Brain microvascular endothelial cell (primary cell): ENCODE measurements at regions not wholly inside any gene's neighbourhood (a gene's known extent, or its start where the extent isn't known, plus 50 kb on each side); places are given as distances from the start of the nearest gene placed in this dataset.

Experiments
- DNase-seq: peaks from one replicate; pipeline ENCODE4 v3.0.0-alpha.2; 2020
- H3K27ac ChIP-seq: fragments of 250-450 bp; sonication (Bioruptor Pico); 2 replicates; pipeline ENCODE4 v1.5.1; 2020; ENCODE audit warnings: mild to moderate bottlenecking, moderate library complexity
- H3K27me3 ChIP-seq: fragments of 250-450 bp; sonication (Bioruptor Pico); replicated peaks from 2 replicates; pipeline ENCODE4 v1.5.1; 2020; ENCODE audit warnings: mild to moderate bottlenecking
- H3K36me3 ChIP-seq: fragments of 250-450 bp; sonication (Bioruptor Pico); replicated peaks from 2 replicates; pipeline ENCODE4 v1.5.1; 2020; ENCODE audit warnings: mild to moderate bottlenecking
- H3K4me3 ChIP-seq: 2 replicates; pipeline ENCODE4 v1.5.1; 2011; ENCODE audit warnings: low read depth, mild to moderate bottlenecking, control low read depth, low read length, moderate library complexity
- CTCF ChIP-seq: IDR thresholded peaks from 2 replicates; pipeline ENCODE4 v1.5.1; 2011; ENCODE audit warnings: low read depth, mild to moderate bottlenecking, moderate library complexity, low read length, control low read depth, inconsistent platforms; ENCODE audit errors: missing control alignments
- in situ Hi-C: cut with HindIII; loops from 2 replicates; pipeline ENCODE4 v1.10.0; 2017; ENCODE audit warnings: low sequenced_read_pairs, low pct_ligation_motif_present

GRCh38 chr4:147423229-147423628 is 57.7 kb upstream of the EDNRA start:
- in situ Hi-C loops, result no loop called here
- H3K27ac ChIP-seq, result no peak overlapping the region
- no peaks in the 10 kb centered on the region for H3K27me3 ChIP-seq
- DNase-seq, result no peak
- H3K36me3 ChIP-seq, result no peaks in the 10 kb centered on the region
- no peak overlapping the region for H3K4me3 ChIP-seq
- TF ChIP-seq CTCF, result no peak

- no peaks in the 10 kb centered on the region for H3K27me3 ChIP-seq
- in situ Hi-C loops, result no loop called here
- H3K4me3 ChIP-seq, result no peak overlapping the region
- no peak for TF ChIP-seq CTCF
- DNase-seq, result no peak
- H3K27ac ChIP-seq, result no peak overlapping the region
- H3K36me3 ChIP-seq, result no peaks in the 10 kb centered on the region
Measured at GRCh38 chr4:147425019-147425418, 55.9 kb upstream of the EDNRA start.

GRCh38 chr4:147428583-147428982 is 52.3 kb upstream of the EDNRA start:
- H3K27me3 ChIP-seq, result no peaks in the 10 kb centered on the region
- in situ Hi-C loops, result no loop called here
- no peak for DNase-seq

GRCh38 chr4:147430111-147430510 is 50.8 kb upstream of the EDNRA start:
- no peak for DNase-seq
- no peaks in the 10 kb centered on the region for H3K27me3 ChIP-seq
- H3K4me3 ChIP-seq, result no peak overlapping the region
- no peaks in the 10 kb centered on the region for H3K36me3 ChIP-seq
- in situ Hi-C loops, result no loop called here
- no peak for TF ChIP-seq CTCF
- no peak overlapping the region for H3K27ac ChIP-seq

More at GRCh38 chr4:147428583-147428982, 52.3 kb upstream of the EDNRA start:
- no peaks in the 10 kb centered on the region for H3K36me3 ChIP-seq
- H3K27ac ChIP-seq, result no peak overlapping the region
- no peak overlapping the region for H3K4me3 ChIP-seq
- no peak for TF ChIP-seq CTCF
